DMS 273 treated with DMSO at 0.1 percent for 48 hours (cell line): ENCODE measurements at regions not wholly inside any gene's neighbourhood (a gene's known extent, or its start where the extent isn't known, plus 50 kb on each side); places are given as distances from the start of the nearest gene placed in this dataset.

Experiments used
- DNase-seq: peaks from one replicate; lab custom pipeline; 2025; lab: John Stamatoyannopoulos, UW

DNA sequence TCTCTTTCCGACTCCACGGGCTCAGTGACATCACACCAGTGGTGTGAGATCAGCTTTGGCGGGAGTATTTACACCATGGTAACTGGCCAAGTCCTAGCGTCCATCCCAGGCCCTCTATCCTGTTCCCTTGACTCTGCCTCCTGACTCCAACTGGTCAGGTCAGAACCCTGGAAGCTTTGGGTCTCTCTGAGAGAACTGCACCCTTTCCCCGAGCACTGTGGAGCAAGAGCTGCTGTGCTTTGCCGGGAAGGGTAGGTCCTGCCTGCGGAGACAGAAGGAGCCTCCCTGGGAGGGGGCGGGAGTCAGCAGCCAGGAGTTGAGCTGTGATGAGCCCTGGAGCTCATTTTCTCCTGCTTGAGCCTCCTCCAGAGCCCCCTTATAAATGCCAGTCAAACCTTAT lies 212.1 kb upstream of the TNRC6C start:
- DNase-seq: no peak

- no peak for DNase-seq
These were observed 211.5 kb upstream of the TNRC6C start for GRCh38 chr17:77746896-77747554.

GRCh38 chr17:77748436-77748835 lies 210.1 kb upstream of the TNRC6C start:
- DNase-seq: no peak

DNA sequence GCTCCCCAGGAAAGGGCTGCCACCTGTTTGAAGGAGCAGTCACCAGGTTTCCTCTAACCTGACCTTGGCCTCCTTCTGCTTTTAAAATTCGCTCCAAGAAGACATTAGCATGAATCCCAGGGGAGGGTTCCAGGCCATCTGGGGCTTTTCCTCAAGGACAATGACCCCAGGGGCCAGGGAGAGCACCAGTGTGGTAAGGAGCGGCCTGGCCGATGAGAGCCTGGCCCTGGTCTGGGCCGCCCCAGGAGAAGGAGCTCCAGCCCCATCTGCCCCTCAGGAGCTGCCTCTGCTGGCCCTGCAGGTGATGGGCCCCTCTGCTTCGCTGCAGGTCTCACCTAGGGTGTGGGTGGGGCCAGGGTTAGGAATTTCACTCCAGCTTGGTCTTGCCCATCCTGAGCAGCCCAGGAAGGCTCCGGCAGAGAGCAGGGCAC lies 209.2 kb upstream of the TNRC6C start:
- DNase-seq: no peak

DNA sequence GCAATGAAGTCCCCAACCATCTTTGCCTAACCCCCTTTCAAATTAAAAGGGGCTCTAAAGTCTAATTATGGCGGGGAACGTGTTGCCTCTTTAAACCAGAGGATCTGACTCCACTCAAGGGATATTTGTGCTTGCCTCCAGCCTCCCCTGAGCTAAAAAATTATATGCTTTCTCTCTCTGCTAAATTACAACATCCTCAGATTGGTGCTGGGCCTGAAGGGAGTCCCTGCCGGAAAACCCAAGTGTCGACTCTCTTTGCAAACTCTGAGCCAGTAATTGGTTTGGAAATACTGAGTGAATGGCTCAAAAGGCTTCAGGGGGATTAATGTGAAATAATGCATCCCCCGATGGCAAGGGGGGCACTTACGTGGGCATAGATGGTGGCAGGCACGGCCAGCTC lies 208.5 kb upstream of the TNRC6C start:
- DNase-seq: no peak

DNA sequence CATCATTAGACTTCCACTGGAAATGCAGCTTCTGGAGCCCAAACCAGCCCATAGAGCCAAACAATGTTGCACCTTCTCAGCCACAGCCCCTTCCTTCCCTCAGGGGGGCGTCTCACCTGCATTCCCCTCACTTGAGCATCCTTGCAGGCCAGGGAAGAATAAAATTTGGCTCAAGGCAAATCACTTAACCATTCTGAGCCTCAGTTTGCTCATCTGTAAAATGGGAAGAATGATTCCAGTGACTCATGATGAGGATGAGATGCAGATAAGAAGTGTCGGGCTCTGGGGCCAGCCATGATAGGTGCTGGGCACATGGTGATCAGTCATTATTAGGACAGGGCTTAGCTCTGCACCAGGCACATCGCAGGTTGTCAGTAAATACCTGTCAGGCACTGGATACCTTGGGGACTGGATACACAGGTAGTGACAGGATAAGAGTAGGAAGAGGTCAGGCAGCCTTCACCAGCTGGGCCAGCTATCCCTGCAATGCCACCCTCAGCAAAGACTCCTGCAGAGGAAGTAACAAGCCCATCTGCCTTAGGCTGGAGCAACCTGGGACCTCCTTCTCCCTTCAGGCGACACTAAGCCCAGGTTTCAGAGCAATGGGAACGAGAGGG lies 208.0 kb upstream of the TNRC6C start:
- no peak for DNase-seq

GRCh38 chr17:77753246-77753645 lies 205.3 kb upstream of the TNRC6C start:
- DNase-seq: no peak

GRCh38 chr17:77753691-77754245 lies 204.7 kb upstream of the TNRC6C start:
- no peak for DNase-seq

DNA sequence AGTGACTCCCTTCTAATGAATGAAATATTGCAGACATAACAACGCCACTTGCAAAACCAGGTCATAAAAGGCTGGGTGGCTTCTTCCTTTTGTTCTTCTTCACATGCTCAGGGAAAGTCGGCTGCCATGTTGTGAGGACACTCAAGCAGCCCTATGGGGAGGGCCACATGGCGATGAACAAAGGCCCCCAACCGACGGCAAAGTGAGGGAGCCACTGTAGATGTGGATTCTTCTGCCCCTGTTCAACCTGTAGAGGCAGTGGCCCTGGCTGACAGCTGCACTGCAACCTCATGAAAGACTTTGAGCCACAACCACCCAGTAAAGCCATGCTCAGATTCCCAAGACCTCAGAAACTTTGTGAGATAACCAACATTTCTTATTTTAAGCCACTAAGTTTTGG lies 203.5 kb upstream of the TNRC6C start:
- DNase-seq: no peak

DNA sequence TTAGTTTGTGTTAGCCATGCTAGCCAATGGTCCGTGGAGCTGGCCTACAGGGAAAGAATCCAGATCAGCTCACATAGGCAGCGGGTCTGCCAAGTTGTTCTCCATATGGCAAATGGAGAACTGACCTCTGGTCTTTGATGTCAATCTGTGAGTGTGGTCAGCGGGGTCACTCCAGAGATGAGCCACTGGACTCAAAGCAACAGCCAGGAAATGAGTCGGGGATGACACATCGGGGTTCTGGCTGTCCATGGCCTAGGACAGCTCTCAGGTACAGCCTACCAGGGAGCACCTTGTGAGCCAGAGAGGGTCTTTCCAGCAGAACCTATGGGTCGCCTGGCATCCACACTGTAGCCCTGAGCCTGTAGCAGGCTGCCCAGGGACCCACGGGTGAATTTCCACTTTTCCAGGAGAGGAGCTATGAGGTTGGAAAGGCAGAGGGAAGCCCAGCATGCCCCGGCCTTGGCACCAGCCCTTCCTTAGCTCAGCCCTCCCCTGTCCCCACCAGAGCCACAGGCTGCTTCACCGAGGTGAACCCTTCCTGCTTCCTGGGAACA lies 203.0 kb upstream of the TNRC6C start:
- no peak for DNase-seq

DNA sequence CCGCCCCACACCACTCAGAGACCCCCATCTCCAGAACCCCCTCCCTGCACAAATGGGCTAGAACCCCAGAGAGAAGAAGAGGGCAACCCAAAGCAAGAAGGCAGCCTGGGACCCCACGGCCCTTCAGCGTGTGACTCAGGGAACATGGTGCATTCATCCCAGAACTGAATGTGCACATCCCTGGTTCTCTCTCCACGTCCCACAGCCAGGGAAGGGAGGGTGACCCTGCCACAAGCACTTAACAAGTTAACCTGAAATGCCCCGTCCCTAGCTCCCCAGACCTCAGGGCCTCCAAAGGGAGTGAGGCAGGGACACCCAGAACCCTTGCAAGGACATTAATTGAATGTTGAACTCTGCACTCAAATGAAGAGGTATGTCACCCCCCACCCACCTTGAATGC lies 202.5 kb upstream of the TNRC6C start:
- DNase-seq: no peak

DNA sequence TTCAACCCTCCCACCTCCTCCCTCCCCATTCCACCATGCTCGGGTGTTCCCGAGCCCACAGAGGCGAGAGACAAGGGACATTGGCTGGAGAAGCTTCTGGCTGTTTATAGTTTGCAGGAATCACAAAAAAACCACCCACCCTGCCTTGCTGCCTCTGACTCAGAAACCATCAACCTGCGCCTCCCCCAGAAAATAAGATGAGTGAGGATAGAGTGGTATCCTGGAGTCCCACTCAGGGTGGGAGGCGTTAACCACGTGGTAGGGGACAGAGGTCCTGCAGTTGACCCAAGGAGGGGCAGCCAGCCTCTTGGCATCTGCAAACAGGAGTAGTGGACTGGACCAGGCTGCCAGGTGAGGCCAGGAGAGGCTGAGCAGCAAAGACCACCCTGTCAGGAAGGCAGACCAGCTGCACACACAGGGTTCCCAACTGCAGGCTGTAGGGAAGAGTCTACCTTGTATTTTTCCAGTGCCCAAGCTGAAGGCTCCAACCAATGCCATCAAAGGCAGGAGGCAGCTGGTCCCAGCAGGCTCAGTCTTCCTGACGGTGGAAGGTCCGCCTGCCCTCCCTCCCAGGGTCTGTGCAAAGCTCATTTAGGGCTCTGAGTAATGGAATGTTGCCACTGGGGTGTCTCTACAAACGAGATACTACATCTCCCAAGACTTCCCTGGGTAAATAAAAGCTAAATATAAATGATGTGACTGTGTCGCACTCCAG lies 201.5 kb upstream of the TNRC6C start:
- DNase-seq: no peak

DNA sequence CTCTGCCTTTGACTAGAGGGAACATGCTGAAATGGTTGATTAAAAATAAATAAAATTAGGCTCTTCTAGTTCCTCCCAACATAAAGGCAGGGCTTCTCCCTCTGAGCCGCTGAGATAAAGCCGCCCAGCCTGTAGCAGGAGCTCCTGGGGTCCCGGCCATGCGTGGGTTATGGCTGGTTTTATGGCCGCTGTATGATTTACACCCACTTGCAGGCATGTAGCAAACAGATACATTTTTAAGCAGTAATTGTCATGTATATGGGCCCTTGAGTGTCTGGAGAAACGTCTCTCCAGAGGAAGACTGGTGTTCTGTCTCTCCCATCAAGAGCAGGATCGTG lies 201.0 kb upstream of the TNRC6C start:
- DNase-seq: no peak

DNA sequence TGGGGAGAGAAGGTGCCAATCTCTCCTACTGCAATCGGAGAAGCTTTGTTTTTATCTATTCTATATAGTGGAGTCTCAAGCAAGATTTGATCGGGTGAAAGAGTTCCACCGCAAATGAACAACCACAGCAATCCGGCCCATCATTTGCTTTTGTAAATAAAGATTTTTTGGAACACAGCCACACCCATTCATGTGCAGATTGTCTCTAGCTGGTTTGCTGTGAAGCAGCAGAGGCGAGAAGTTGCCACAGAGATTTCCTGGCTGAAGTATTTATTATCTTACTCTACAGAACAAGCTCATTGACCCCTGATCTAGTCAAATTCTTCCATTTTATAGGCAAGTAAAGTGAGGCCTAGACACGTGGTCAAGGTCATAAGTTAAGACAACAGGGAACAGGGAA lies 195.5 kb upstream of the TNRC6C start:
- DNase-seq: no peak

- DNase-seq: no peak
These were observed 194.9 kb upstream of the TNRC6C start for GRCh38 chr17:77763575-77763974.

- no peak for DNase-seq
These were observed 193.2 kb upstream of the TNRC6C start for GRCh38 chr17:77765292-77765691.

- no peak for DNase-seq
These were observed 191.4 kb upstream of the TNRC6C start for GRCh38 chr17:77767148-77767547.

GRCh38 chr17:77768248-77768852 lies 190.2 kb upstream of the TNRC6C start:
- DNase-seq: no peak

DNA sequence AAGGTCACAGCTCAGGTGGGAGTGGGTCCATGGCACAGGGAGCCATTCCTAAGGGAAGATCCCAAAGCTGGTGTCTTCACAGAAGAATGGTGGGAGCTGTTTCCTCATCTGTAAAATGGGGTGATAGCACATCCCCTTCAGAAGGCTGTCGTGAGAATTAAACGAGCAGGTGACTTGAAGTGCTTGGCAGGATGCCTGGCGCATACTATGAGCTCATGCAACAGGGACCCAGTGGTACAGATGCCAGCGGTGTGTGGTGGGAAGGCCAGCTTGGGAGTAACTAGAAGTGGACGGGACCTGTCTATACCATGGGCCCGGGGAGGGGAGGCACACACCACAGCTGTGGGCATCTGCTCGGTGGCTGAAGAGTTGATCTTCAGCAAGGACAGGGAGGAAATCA lies 189.3 kb upstream of the TNRC6C start:
- DNase-seq: no peak

- no peak for DNase-seq
These were observed 188.7 kb upstream of the TNRC6C start for GRCh38 chr17:77769762-77770161.

- no peak for DNase-seq
These were observed 188.0 kb upstream of the TNRC6C start for GRCh38 chr17:77770331-77771105.

GRCh38 chr17:77771145-77771544 lies 187.4 kb upstream of the TNRC6C start:
- DNase-seq: no peak
